NOMO-1 treated with DMSO at 0.1 percent for 48 hours (cell line): ENCODE measurements at regions not wholly inside any gene's neighbourhood (a gene's known extent, or its start where the extent isn't known, plus 50 kb on each side); places are given as distances from the start of the nearest gene placed in this dataset.

ENCODE experiments used
- DNase-seq: peaks from one replicate; lab custom pipeline; 2025; ENCODE audit not compliant: unreplicated experiment; lab: John Stamatoyannopoulos, UW

- peak; percentile 89 for DNase-seq
Measured at GRCh38 chr1:186620566-186621350, 59.5 kb downstream of the PTGS2 start.

GRCh38 chr1:186618401-186619170 is 61.6 kb downstream of the PTGS2 start:
- DNase-seq = peak; percentile 97

- peak; percentile 14 for DNase-seq
Measured at GRCh38 chr1:186617926-186618325, 62.3 kb downstream of the PTGS2 start.

- no peak for DNase-seq
Measured at GRCh38 chr1:186616511-186616910, 63.7 kb downstream of the PTGS2 start.

GRCh38 chr1:186615332-186615731 is 64.9 kb downstream of the PTGS2 start:
- DNase-seq = no peak

GRCh38 chr1:186611156-186611555 is 69.1 kb downstream of the PTGS2 start:
- peak; percentile 55 for DNase-seq

- DNase-seq = no peak
Measured at GRCh38 chr1:186609183-186609582, 71.0 kb downstream of the PTGS2 start.

- DNase-seq = peak; percentile 67
Measured at GRCh38 chr1:186605762-186606350, 74.4 kb downstream of the PTGS2 start.

GRCh38 chr1:186595969-186596368 is 84.3 kb downstream of the PTGS2 start:
- DNase-seq = peak; percentile 23

GRCh38 chr1:186578325-186579016 is 101.8 kb downstream of the PTGS2 start:
- DNase-seq = no peak

GRCh38 chr1:186577633-186578032 is 102.6 kb downstream of the PTGS2 start:
- no peak for DNase-seq

- DNase-seq = no peak
Measured at GRCh38 chr1:186577216-186577615, 103.0 kb downstream of the PTGS2 start.

GRCh38 chr1:186575348-186575747 is 104.9 kb downstream of the PTGS2 start:
- peak; percentile 87 for DNase-seq

- no peak for DNase-seq
Measured at GRCh38 chr1:186574926-186575325, 105.3 kb downstream of the PTGS2 start.

- no peak for DNase-seq
Measured at GRCh38 chr1:186572509-186572908, 107.7 kb downstream of the PTGS2 start.

- no peak for DNase-seq
Measured at GRCh38 chr1:186571771-186572170, 108.5 kb downstream of the PTGS2 start.

- DNase-seq = no peak
Measured at GRCh38 chr1:186569856-186570255, 108.9 kb upstream of the PDC start.

- no peak for DNase-seq
Measured at GRCh38 chr1:186568221-186568620, 107.3 kb upstream of the PDC start.

- no peak for DNase-seq
Measured at GRCh38 chr1:186566140-186566855, 105.4 kb upstream of the PDC start.

- no peak for DNase-seq
Measured at GRCh38 chr1:186564582-186564981, 103.7 kb upstream of the PDC start.
